Central memory CD8-positive, alpha-beta T cell (primary cell): ENCODE measurements at regions not wholly inside any gene's neighbourhood (a gene's known extent, or its start where the extent isn't known, plus 50 kb on each side); places are given as distances from the start of the nearest gene placed in this dataset.

Experiments
- ATAC-seq: fragments of 150-1000 bp; cut with Tn5 transposase; replicated peaks from 2 replicates; pipeline ENCODE4 v1.10.0; 2022; ENCODE audit warnings: mild to moderate bottlenecking, moderate FRiP score, moderate number of reproducible peaks; ENCODE audit not compliant: poor library complexity, severe bottlenecking; ENCODE audit errors: extremely low read depth
- DNase-seq, 2 donors: peaks; one replicate each; pipeline ENCODE4 v3.0.0; 2021; ENCODE audit warnings: low spot score in 2 of 2
- H3K27ac Mint-ChIP-seq: one replicate; pipeline ENCODE4 v1.8.0; 2022; ENCODE audit warnings: low read depth, mild to moderate bottlenecking, moderate library complexity, mixed read lengths
- H3K27me3 Mint-ChIP-seq: one replicate; pipeline ENCODE4 v1.8.0; 2022; ENCODE audit warnings: mixed read lengths
- H3K36me3 Mint-ChIP-seq: one replicate; pipeline ENCODE4 v1.8.0; 2022; ENCODE audit warnings: mild to moderate bottlenecking, moderate library complexity, mixed read lengths; ENCODE audit not compliant: insufficient read depth
- H3K4me1 Mint-ChIP-seq: one replicate; pipeline ENCODE4 v1.8.0; 2022; ENCODE audit warnings: mixed read lengths
- H3K4me3 Mint-ChIP-seq: one replicate; pipeline ENCODE4 v1.8.0; 2022; ENCODE audit warnings: mild to moderate bottlenecking, moderate library complexity, mixed read lengths
- H3K9me3 Mint-ChIP-seq: one replicate; pipeline ENCODE4 v1.8.0; 2022; ENCODE audit warnings: mixed read lengths

GRCh38 chr20:40522405-40522804, 166.6 kb downstream of the MAFB start:
- Mint-ChIP-seq H3K27me3 (peaks cover 11% of the 10 kb centered on the region), H3K27ac (no peak overlapping the region), H3K4me1 (no peaks in the 10 kb centered on the region), H3K9me3 (no peaks in the 10 kb centered on the region), H3K4me3 (no peak overlapping the region), H3K36me3 (no peaks in the 10 kb centered on the region)
- ATAC-seq (no peak), DNase-seq (no peak)

DNA sequence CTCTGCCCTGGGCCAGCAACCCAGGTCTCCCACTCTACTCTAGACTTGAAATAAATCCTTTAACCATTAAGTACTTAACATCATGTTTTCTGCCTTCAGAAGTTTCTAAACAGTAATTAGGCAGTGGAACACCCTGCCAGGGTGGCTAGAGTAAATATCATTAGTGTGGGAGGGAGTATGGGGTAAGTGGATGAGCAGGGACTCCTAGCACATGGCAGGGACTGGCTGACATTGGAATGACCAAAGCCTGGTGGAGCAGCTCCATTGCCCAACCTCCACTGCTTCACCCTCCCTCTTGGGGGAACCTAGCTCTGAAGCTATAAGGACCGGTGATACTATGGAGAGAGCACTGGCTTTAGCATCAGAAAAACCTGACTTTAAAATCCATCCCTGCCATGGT, 167.1 kb downstream of the MAFB start:
- H3K4me3 Mint-ChIP-seq = no peak overlapping the region
- no peak for DNase-seq

DNA sequence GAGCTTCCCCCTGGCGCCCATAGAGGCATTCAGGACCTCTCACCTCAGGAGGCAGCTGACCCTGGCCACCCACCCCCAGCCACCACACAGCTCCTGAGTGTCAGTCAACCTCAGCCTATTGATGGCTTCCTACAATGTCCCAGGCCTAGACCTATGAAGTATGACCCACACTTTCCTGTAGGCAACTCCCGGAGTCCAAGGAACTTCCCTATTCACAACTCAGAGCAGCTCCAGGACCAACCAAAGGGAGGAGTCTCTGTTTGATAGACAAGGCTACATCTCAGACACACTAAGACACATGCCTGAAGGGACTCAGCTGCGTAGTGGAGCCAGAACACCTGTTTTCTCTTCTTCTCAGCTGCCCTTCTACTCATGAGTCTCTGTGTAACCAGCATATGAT, 169.1 kb downstream of the MAFB start:
- H3K27me3 Mint-ChIP-seq = peaks cover 8% of the 10 kb centered on the region
- DNase-seq = no peak
- no peak for ATAC-seq

More for the DNA sequence above, 167.1 kb downstream of the MAFB start:
- Mint-ChIP-seq H3K27me3 (peaks cover 11% of the 10 kb centered on the region), H3K9me3 (no peaks in the 10 kb centered on the region), H3K36me3 (no peaks in the 10 kb centered on the region), H3K4me1 (no peaks in the 10 kb centered on the region), H3K27ac (no peak overlapping the region)
- no peak for ATAC-seq

DNA sequence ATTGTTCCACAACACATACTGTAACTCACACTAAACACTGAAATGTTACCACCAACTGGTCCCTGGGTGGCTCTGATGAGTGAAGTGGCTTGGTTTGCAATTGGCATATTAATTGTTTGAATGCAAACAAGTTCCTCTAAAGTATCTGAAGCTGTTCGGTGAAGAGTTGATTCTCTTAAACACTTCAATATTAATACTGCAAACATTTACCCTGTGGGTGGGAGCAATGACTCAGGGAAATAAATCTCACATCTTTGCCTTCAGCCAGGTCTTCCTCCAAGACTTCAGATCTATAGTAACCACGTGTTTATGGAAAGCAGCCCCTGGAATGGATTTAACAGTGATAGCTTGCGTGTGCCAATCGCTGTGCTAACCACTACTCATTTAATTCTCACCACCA, 176.0 kb downstream of the MAFB start:
- Mint-ChIP-seq H3K27me3 (peaks cover 13% of the 10 kb centered on the region), H3K9me3 (no peaks in the 10 kb centered on the region), H3K27ac (no peak overlapping the region), H3K4me3 (no peak overlapping the region), H3K36me3 (no peaks in the 10 kb centered on the region), H3K4me1 (no peaks in the 10 kb centered on the region)
- DNase-seq (no peak), ATAC-seq (no peak)

More for the DNA sequence above, 169.1 kb downstream of the MAFB start:
- Mint-ChIP-seq H3K27ac (no peak overlapping the region), H3K36me3 (no peaks in the 10 kb centered on the region), H3K4me1 (no peaks in the 10 kb centered on the region), H3K4me3 (no peak overlapping the region), H3K9me3 (no peaks in the 10 kb centered on the region)

GRCh38 chr20:40512591-40512990, 176.4 kb downstream of the MAFB start:
- DNase-seq = no peak
- Mint-ChIP-seq H3K36me3 (no peaks in the 10 kb centered on the region), H3K27me3 (peaks cover 13% of the 10 kb centered on the region), H3K27ac (no peak overlapping the region), H3K4me3 (no peak overlapping the region), H3K9me3 (no peaks in the 10 kb centered on the region), H3K4me1 (no peaks in the 10 kb centered on the region)
- ATAC-seq = no peak

GRCh38 chr20:40511478-40511877, 177.6 kb downstream of the MAFB start:
- peaks cover 13% of the 10 kb centered on the region for H3K27me3 Mint-ChIP-seq
- H3K4me1 Mint-ChIP-seq = no peaks in the 10 kb centered on the region
- H3K36me3 Mint-ChIP-seq = no peaks in the 10 kb centered on the region
- H3K27ac Mint-ChIP-seq = no peak overlapping the region
- H3K9me3 Mint-ChIP-seq = no peaks in the 10 kb centered on the region
- DNase-seq (no peak), ATAC-seq (no peak)
- H3K4me3 Mint-ChIP-seq = no peak overlapping the region

- Mint-ChIP-seq H3K27ac (no peak overlapping the region), H3K27me3 (peaks cover 13% of the 10 kb centered on the region), H3K4me3 (no peak overlapping the region), H3K4me1 (no peaks in the 10 kb centered on the region), H3K36me3 (no peaks in the 10 kb centered on the region), H3K9me3 (no peaks in the 10 kb centered on the region)
- DNase-seq (no peak), ATAC-seq (no peak)
Measured at GRCh38 chr20:40510622-40511021, 178.4 kb downstream of the MAFB start.

- no peak overlapping the region for H3K4me3 Mint-ChIP-seq
- no peaks in the 10 kb centered on the region for H3K4me1 Mint-ChIP-seq
- no peaks in the 10 kb centered on the region for H3K36me3 Mint-ChIP-seq
- DNase-seq = no peak
- H3K27me3 Mint-ChIP-seq = peaks cover under 1% of the 10 kb centered on the region
- H3K27ac Mint-ChIP-seq = no peak overlapping the region
- no peak for ATAC-seq
- H3K9me3 Mint-ChIP-seq = no peaks in the 10 kb centered on the region
Measured at GRCh38 chr20:40508821-40509220, 180.2 kb downstream of the MAFB start.

DNA sequence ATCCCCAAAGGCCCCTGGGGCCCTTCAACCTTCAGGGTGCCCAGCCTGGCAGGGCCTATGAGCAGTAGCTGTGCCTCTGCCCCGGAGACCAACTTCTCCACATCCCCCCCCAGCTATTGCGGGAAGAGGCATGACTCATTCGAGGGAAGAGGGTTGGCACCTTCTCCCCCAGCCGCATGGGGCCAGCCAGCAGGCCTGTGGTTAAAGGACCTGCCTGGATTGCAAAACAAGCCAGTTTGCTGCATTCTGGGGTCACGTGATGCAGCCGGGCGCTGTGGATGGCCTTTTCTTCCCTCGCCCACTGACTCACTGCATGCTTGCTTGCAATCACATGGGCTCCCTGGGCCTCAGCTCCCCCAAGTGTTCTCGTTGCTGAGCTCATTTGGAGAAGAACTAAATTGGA, 182.5 kb downstream of the MAFB start:
- H3K27me3 Mint-ChIP-seq = peaks cover 8% of the 10 kb centered on the region
- ATAC-seq (no peak), DNase-seq (no peak)
- H3K4me3 Mint-ChIP-seq = no peak overlapping the region
- no peak overlapping the region for H3K27ac Mint-ChIP-seq
- H3K4me1 Mint-ChIP-seq = no peaks in the 10 kb centered on the region
- H3K36me3 Mint-ChIP-seq = no peaks in the 10 kb centered on the region
- H3K9me3 Mint-ChIP-seq = no peaks in the 10 kb centered on the region

DNA sequence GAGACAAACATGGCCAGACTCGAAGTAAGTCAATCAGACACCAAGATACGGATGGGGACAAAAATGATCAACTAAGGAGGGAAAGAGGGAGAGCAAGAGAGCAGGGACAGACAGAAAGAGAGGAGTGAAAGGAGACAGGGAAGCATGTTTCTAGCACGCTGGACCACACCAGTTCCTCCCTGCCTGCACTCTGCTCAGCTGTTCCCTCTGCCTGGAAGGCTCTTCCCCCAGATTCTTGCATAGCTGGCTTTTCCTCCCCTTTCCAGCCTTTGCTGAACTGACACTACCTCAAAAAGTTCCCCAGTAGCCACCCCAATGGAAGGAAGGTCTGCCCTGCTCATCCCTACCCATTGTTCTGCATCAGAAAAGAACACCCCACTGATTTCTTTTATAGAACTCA, 185.9 kb downstream of the MAFB start:
- H3K36me3 Mint-ChIP-seq = no peaks in the 10 kb centered on the region
- ATAC-seq (no peak), DNase-seq (no peak)
- peaks cover 8% of the 10 kb centered on the region for H3K27me3 Mint-ChIP-seq
- H3K27ac Mint-ChIP-seq = no peak overlapping the region
- H3K4me3 Mint-ChIP-seq = no peak overlapping the region
- H3K4me1 Mint-ChIP-seq = no peaks in the 10 kb centered on the region
- H3K9me3 Mint-ChIP-seq = no peaks in the 10 kb centered on the region

- Mint-ChIP-seq H3K36me3 (no peaks in the 10 kb centered on the region), H3K27me3 (peaks cover 8% of the 10 kb centered on the region), H3K4me3 (no peak overlapping the region), H3K27ac (no peak overlapping the region), H3K4me1 (no peaks in the 10 kb centered on the region), H3K9me3 (no peaks in the 10 kb centered on the region)
- ATAC-seq (no peak), DNase-seq (no peak)
Measured at GRCh38 chr20:40502576-40502975, 186.5 kb downstream of the MAFB start.

DNA sequence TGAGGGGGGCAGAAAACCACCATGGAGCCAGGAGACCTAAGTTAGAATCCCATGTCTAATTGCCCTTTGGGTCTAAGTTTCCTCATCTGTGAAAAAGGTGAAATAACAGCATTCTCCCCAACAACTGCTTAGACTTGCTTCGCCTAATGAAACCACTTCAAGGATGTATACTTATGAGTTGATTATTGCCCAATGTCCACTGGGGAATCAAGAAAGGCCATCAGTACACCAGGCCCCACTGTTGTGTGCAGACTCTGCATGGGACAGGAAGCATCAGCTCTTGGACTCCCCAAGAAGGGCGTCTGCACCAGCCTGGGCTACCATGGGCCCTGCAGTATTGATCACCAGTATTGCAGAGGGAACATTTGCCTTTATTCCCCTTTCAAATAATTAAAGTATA, 189.6 kb downstream of the MAFB start:
- ATAC-seq (no peak), DNase-seq (no peak)
- H3K4me3 Mint-ChIP-seq = no peak overlapping the region
- H3K9me3 Mint-ChIP-seq = no peaks in the 10 kb centered on the region
- H3K27me3 Mint-ChIP-seq = peaks cover 16% of the 10 kb centered on the region
- no peak overlapping the region for H3K27ac Mint-ChIP-seq
- H3K4me1 Mint-ChIP-seq = no peaks in the 10 kb centered on the region
- no peaks in the 10 kb centered on the region for H3K36me3 Mint-ChIP-seq

GRCh38 chr20:40497899-40498691, 190.9 kb downstream of the MAFB start:
- DNase-seq (no peak), ATAC-seq (no peak)
- no peaks in the 10 kb centered on the region for H3K36me3 Mint-ChIP-seq
- no peak overlapping the region for H3K4me3 Mint-ChIP-seq
- H3K9me3 Mint-ChIP-seq = no peaks in the 10 kb centered on the region
- H3K27ac Mint-ChIP-seq = no peak overlapping the region
- H3K4me1 Mint-ChIP-seq = no peaks in the 10 kb centered on the region
- peaks cover 16% of the 10 kb centered on the region for H3K27me3 Mint-ChIP-seq
